SK-N-SH (cell line): ENCODE measurements at regions not wholly inside any gene's neighbourhood (a gene's known extent, or its start where the extent isn't known, plus 50 kb on each side); places are given as distances from the start of the nearest gene placed in this dataset.

Source experiments
- CTCF ChIA-PET: fragments of 300-600, 350-600 bp; formaldehyde crosslinking; extraction: SDS; loops from one replicate; lab custom pipeline; 2021; lab: Yijun Ruan, JAX
- POLR2A ChIA-PET: fragments of 350-600 bp; sonication (Branson Sonifier 250); formaldehyde crosslinking; extraction: SDS; loops from one replicate; lab custom pipeline; 2020; ENCODE audit warnings: antibody characterized with exemption, inconsistent platforms; lab: Yijun Ruan, JAX
- DNase-seq: peaks from one replicate; pipeline ENCODE4 v3.0.0; 2012
- H2AFZ ChIP-seq: fragments of 200-600 bp; sonication (generic); 2 replicates; pipeline ENCODE4 v1.8.1; 2016; ENCODE audit warnings: antibody characterized with exemption, mild to moderate bottlenecking, low read depth
- H3F3A ChIP-seq: fragments of 200-600 bp; sonication (generic); replicated peaks from 2 replicates; pipeline ENCODE3; 2016; ENCODE audit warnings: antibody characterized with exemption, mild to moderate bottlenecking; ENCODE audit not compliant: insufficient read depth
- H3K27ac ChIP-seq, 2 experiments: fragments of 200-500 bp in 1 of 2; fragments of 200-600 bp in 1 of 2; sonication (Bioruptor generic) in 1 of 2; sonication (generic), shearing (Covaris generic) in 1 of 2; 2 replicates each; pipeline versions ENCODE4 v1.5.1 to v1.6.1; 2014 to 2016; ENCODE audit warnings: low read depth in 2 of 2, inconsistent platforms in 1 of 2, low read length in 1 of 2, mild to moderate bottlenecking in 1 of 2, mixed read lengths in 1 of 2
- H3K27me3 ChIP-seq: fragments of 200-600 bp; sonication (generic), shearing (Covaris generic); 2 replicates; pipeline ENCODE4 v1.6.1; 2016; ENCODE audit warnings: mixed run types; ENCODE audit not compliant: insufficient read depth
- H3K36me3 ChIP-seq, 2 experiments: fragments of 200-500 bp in 1 of 2; fragments of 200-600 bp in 1 of 2; sonication (Bioruptor generic) in 1 of 2; sonication (generic) in 1 of 2; replicated peaks in 1 of 2; 2 replicates each; pipeline versions ENCODE3 to v1.5.1; 2014 to 2016; ENCODE audit warnings: low read length in 1 of 2, mild to moderate bottlenecking in 1 of 2; ENCODE audit not compliant: insufficient read depth in 2 of 2, control insufficient read depth in 1 of 2
- H3K4me1 ChIP-seq, 2 experiments: fragments of 200-500 bp in 1 of 2; fragments of 200-600 bp in 1 of 2; sonication (Bioruptor generic) in 1 of 2; sonication (generic), shearing (Covaris generic) in 1 of 2; 2 replicates each; pipeline versions ENCODE4 v1.5.1 to v1.6.1; 2014 to 2016; ENCODE audit warnings: low read depth in 1 of 2, low read length in 1 of 2, mixed run types in 1 of 2; ENCODE audit not compliant: insufficient read depth in 2 of 2, control insufficient read depth in 1 of 2
- H3K4me2 ChIP-seq: fragments of 200-600 bp; sonication (generic), shearing (Covaris generic); 2 replicates; pipeline ENCODE4 v1.6.1; 2017; ENCODE audit warnings: mixed run types
- H3K4me3 ChIP-seq, 2 experiments: fragments of 200-500 bp in 1 of 2; fragments of 200-600 bp in 1 of 2; sonication (Bioruptor generic) in 1 of 2; sonication (generic), shearing (Covaris generic) in 1 of 2; 2 replicates each; pipeline versions ENCODE4 v1.5.1 to v1.8.1; 2014 to 2016; ENCODE audit warnings: low read depth in 2 of 2, inconsistent platforms in 1 of 2, low read length in 1 of 2, mild to moderate bottlenecking in 1 of 2, mixed read lengths in 1 of 2, moderate library complexity in 1 of 2
- H3K79me2 ChIP-seq: fragments of 200-600 bp; sonication (generic); 2 replicates; pipeline ENCODE4 v1.8.1; 2017; ENCODE audit warnings: mild to moderate bottlenecking; ENCODE audit not compliant: insufficient read depth
- H3K9ac ChIP-seq: fragments of 200-600 bp; sonication (generic); 2 replicates; pipeline ENCODE4 v1.6.1; 2017; ENCODE audit warnings: mixed run types
- H3K9me2 ChIP-seq: fragments of 200-600 bp; sonication (generic); 2 replicates; pipeline ENCODE4 v1.6.1; 2017; ENCODE audit warnings: mixed run types
- H3K9me3 ChIP-seq: fragments of 200-600 bp; sonication (generic); 2 replicates; pipeline ENCODE4 v1.6.1; 2017; ENCODE audit warnings: mixed run types, mild to moderate bottlenecking, moderate library complexity
- H4K20me1 ChIP-seq: fragments of 200-600 bp; sonication (generic); 2 replicates; pipeline ENCODE4 v1.6.1; 2017; ENCODE audit warnings: mild to moderate bottlenecking, mixed run types; ENCODE audit not compliant: insufficient read depth
- CHD2 ChIP-seq: fragments of 150-350 bp; IDR thresholded peaks from 2 replicates; pipeline ENCODE4 v1.6.1; 2018; ENCODE audit warnings: low read length; ENCODE audit not compliant: partially characterized antibody
- EP300 ChIP-seq, 2 experiments: IDR thresholded peaks; 2 replicates each; pipeline versions ENCODE4 v1.4.0 to v1.6.1; 2012; ENCODE audit warnings: borderline replicate concordance in 1 of 2, low read depth in 1 of 2, low read length in 1 of 2
- FOSL2 ChIP-seq: IDR thresholded peaks from 2 replicates; pipeline ENCODE4 v1.4.0; 2012; ENCODE audit warnings: low read depth, mild to moderate bottlenecking, moderate library complexity, borderline replicate concordance
- FOXJ3 ChIP-seq: sonication (generic); formaldehyde crosslinking; IDR thresholded peaks from 2 replicates; pipeline ENCODE4 v1.5.1; 2020; ENCODE audit warnings: mild to moderate bottlenecking, missing genetic modification reagents
- FOXM1 ChIP-seq: IDR thresholded peaks from 2 replicates; pipeline ENCODE4 v1.4.0; 2012; ENCODE audit warnings: low read depth, mild to moderate bottlenecking
- GATA2 ChIP-seq: sonication (generic); formaldehyde crosslinking; IDR thresholded peaks from 2 replicates; pipeline ENCODE4 v1.5.0; 2020; ENCODE audit warnings: mild to moderate bottlenecking, missing genetic modification reagents
- JUND ChIP-seq: IDR thresholded peaks from 2 replicates; pipeline ENCODE4 v1.4.0; 2012
- MAX ChIP-seq: IDR thresholded peaks from 2 replicates; pipeline ENCODE4 v1.4.0; 2012; ENCODE audit warnings: low read depth
- MXI1 ChIP-seq: IDR thresholded peaks from 2 replicates; pipeline ENCODE4 v1.6.1; 2012; ENCODE audit warnings: mild to moderate bottlenecking, low read depth, low read length, improper control_type of control experiment
- NFIC ChIP-seq: IDR thresholded peaks from 2 replicates; pipeline ENCODE4 v1.4.0; 2012; ENCODE audit warnings: borderline replicate concordance
- NRF1 ChIP-seq: IDR thresholded peaks from 2 replicates; pipeline ENCODE4 v1.6.1; 2012; ENCODE audit warnings: low read depth, mild to moderate bottlenecking, low read length
- PBX3 ChIP-seq: IDR thresholded peaks from 2 replicates; pipeline ENCODE4; 2012
- REST ChIP-seq: IDR thresholded peaks from 2 replicates; pipeline ENCODE4 v1.6.1; 2012; ENCODE audit warnings: mild to moderate bottlenecking, low read depth, low read length, moderate library complexity
- RFX5 ChIP-seq: IDR thresholded peaks from 2 replicates; pipeline ENCODE4 v1.6.1; 2012; ENCODE audit warnings: mild to moderate bottlenecking, improper control_type of control experiment, low read length
- RXRA ChIP-seq: IDR thresholded peaks from 2 replicates; pipeline ENCODE4 v1.4.0; 2012; ENCODE audit warnings: low read depth, mild to moderate bottlenecking, borderline replicate concordance
- SIN3A ChIP-seq: IDR thresholded peaks from 2 replicates; pipeline ENCODE4 v1.6.1; 2012; ENCODE audit warnings: low read depth, mild to moderate bottlenecking, low read length, moderate library complexity, borderline replicate concordance
- SMC3 ChIP-seq: IDR thresholded peaks from 2 replicates; pipeline ENCODE4 v1.6.1; 2012; ENCODE audit warnings: low read depth, low read length, improper control_type of control experiment
- TEAD4 ChIP-seq: IDR thresholded peaks from 2 replicates; pipeline ENCODE4 v1.4.0; 2012; ENCODE audit warnings: mild to moderate bottlenecking, borderline replicate concordance; ENCODE audit not compliant: insufficient read depth
- USF2 ChIP-seq: fragments of 150-350 bp; IDR thresholded peaks from 2 replicates; pipeline ENCODE4 v1.6.1; 2017; ENCODE audit warnings: antibody characterized with exemption, low read length, low read depth, borderline replicate concordance
- WGBS: methylation state at CpG from one replicate; pipeline ENCODE4 v1.1.6; 2017; ENCODE audit warnings: low lambda C conversion rate; 5-methylcytosine and 5-hydroxymethylcytosine counted together

- Histone ChIP-seq H3F3A (no peaks in the 10 kb centered on the region), H3K27ac (no peak overlapping the region), H3K4me1 (peaks cover 0 to 2% of the 10 kb centered on the region in 2 experiments; a peak in 2 of 4 replicates), H3K9me3 (no peaks in the 10 kb centered on the region), H3K79me2 (no peaks in the 10 kb centered on the region), H3K9ac (no peak overlapping the region), H3K4me2 (no peak overlapping the region), H3K9me2 (no peaks in the 10 kb centered on the region), H4K20me1 (no peaks in the 10 kb centered on the region), H3K36me3 (no peaks in the 10 kb centered on the region), H2AFZ (no peak overlapping the region), H3K4me3 (no peak overlapping the region), H3K27me3 (no peaks in the 10 kb centered on the region)
- 71% methylated on average over 2 of the region's 2 CpGs for WGBS
- POLR2A ChIA-PET = no interaction called here
- TF ChIP-seq GATA2 (CRISPR knock-in tag) (no peak), FOSL2 (no peak), NRF1 (no peak), CHD2 (no peak), MAX (no peak), JUND (no peak), REST (no peak), NFIC (no peak), MXI1 (no peak), TEAD4 (no peak), RXRA (no peak), USF2 (no peak), FOXJ3 (CRISPR knock-in tag) (no peak), FOXM1 (no peak)
- no peak for DNase-seq
- CTCF ChIA-PET = interaction anchor here (2.1 kb wide), 1 partner anchor 32 kb away, joined by 6 read pairs; no protein-coding TSS in a partner anchor
Measured at GRCh38 chr1:83615370-83615769, 383.6 kb downstream of the TTLL7 start.

- Histone ChIP-seq H3K9ac (no peak overlapping the region), H3K4me2 (no peak overlapping the region), H2AFZ (no peak overlapping the region), H4K20me1 (no peaks in the 10 kb centered on the region), H3K9me2 (no peaks in the 10 kb centered on the region), H3K27me3 (no peaks in the 10 kb centered on the region), H3F3A (no peaks in the 10 kb centered on the region), H3K36me3 (no peaks in the 10 kb centered on the region), H3K4me1 (no peaks in the 10 kb centered on the region), H3K9me3 (no peaks in the 10 kb centered on the region), H3K79me2 (no peaks in the 10 kb centered on the region), H3K4me3 (no peak overlapping the region), H3K27ac (no peak overlapping the region)
- no peak for DNase-seq
- 26% methylated on average over 4 of the region's 4 CpGs for WGBS
- CTCF ChIA-PET = no interaction called here
- no peak for TF ChIP-seq SMC3
- no peak for TF ChIP-seq MAX
- TF ChIP-seq RFX5 = no peak
- TF ChIP-seq JUND = no peak
- no peak for TF ChIP-seq PBX3
- no peak for TF ChIP-seq SIN3A
- no peak for TF ChIP-seq NRF1
- TF ChIP-seq EP300 (IDR thresholded peaks at IDR 0.05; ENCODE audit: borderline replicate concordance in 1 of 2, low read depth in 1 of 2, low read length in 1 of 2) = no peak
- POLR2A ChIA-PET = no interaction called here
Measured at GRCh38 chr1:83606416-83606955, 392.4 kb downstream of the TTLL7 start.
